Activated CD8-positive, alpha-beta memory T cell treated with anti-CD3 and anti-CD28 coated beads for 4 hours (primary cell): ENCODE measurements at regions not wholly inside any gene's neighbourhood (a gene's known extent, or its start where the extent isn't known, plus 50 kb on each side); places are given as distances from the start of the nearest gene placed in this dataset.
"Not testable (repeated sequence)": the region's sequence is repeated elsewhere in the genome, so short reads cannot be mapped to it uniquely, and the experiment has no call there.

ENCODE experiments used
- DNase-seq, 2 donors: peaks; one replicate each; pipeline ENCODE4 v3.0.0-alpha.2; 2020; ENCODE audit warnings: low read depth in 2 of 2

DNA sequence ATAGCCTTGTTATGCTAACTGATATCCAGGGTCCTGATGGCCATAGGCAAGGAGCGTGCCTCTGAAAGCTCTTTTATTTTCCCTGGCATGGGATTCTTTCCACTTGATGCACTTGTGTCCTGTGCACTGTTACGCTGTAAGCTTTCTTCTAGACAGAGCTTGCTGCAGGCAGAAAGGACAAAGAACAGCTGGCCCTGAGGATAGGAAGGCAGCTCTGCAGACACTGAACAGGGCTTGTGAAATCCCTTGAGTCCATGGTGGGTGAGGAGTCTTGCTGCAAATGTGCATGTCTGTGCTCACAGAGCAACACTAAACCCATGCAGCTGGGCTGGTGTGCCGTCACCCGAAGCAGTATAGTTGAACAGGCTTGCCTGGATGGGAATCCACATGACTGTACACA lies 126.6 kb downstream of the AKAP11 start:
- DNase-seq: no peak

DNA sequence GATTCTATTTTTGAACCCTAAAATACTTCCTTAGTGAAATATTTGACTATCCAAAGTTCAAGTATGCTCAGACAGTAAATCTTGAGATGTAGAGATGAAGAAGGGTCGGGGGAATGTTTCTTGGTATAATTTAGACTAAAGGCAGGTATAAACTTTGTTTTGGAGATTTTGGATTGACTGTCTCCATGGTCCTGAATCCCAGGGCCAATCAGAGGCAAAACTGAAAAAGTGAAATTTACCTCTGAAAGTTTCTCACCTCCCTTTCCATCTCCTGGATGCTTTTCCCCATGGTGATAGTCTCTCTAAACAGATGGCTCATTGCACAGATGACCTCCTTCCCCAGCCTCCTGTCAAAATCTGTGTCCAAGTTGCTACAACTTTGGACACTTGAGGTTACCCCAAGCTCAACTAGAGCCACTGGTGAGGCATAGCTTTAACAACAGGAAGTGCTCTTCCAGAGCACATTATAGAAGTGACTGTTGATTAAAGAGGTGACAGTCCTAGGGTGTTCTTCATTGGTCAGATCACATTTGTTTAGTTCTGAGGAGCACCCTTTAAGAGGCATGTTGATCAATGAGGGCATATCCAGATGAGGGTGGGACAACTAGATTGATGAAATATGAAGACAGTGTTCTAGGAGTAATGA lies 128.4 kb downstream of the AKAP11 start:
- no peak for DNase-seq

GRCh38 chr13:42401376-42401775 lies 129.4 kb downstream of the AKAP11 start:
- no peak for DNase-seq

GRCh38 chr13:42405665-42406390 lies 133.9 kb downstream of the AKAP11 start:
- DNase-seq: peak in 1 of 2 donors; percentile 55

GRCh38 chr13:42409075-42409474 lies 137.1 kb downstream of the AKAP11 start:
- DNase-seq: no peak

GRCh38 chr13:42409551-42409950 lies 137.6 kb downstream of the AKAP11 start:
- DNase-seq: no peak

- no peak for DNase-seq
These were observed 141.0 kb downstream of the AKAP11 start for GRCh38 chr13:42412812-42413483.

- DNase-seq: no peak
These were observed 141.5 kb downstream of the AKAP11 start for GRCh38 chr13:42413484-42413815.

GRCh38 chr13:42417626-42418025 lies 145.7 kb downstream of the AKAP11 start:
- DNase-seq: no peak

DNA sequence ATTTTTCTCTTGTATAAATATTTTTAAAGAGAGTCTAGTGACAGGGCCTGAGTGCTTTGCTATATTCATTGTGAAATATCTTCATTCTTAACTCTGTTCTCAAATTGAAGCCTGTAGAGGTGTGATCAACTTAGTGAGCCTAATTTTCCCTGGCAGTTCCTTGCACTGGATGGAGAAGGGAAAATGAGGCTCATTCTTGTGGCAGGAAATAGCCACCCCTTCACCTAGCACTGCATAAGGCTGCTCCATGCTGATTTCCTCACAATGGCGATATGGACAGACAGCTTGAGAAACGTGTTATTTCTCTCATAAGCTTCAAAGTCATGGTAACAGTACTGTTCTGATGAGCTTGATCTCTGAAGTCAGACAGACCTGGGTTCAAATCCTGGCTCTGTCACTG lies 146.2 kb downstream of the AKAP11 start:
- DNase-seq: no peak

DNA sequence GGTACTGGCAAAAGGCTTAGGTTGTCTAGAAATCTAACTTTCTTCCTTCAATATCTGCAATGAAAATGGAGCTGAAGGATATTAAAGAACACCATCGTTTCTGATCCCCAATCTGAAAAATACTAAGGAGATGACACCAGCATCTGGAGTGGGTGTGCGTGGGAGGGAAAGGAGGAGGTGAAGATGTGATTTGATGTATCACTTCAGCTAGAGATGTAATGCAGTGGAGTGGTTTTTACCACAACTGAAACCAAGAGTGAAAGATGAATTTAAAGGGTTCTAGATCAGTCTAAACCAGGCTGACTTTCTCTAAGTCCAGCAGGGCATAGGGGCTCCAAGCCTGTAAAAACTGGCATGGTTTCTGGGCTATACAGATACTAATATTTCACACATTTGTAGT lies 148.4 kb downstream of the AKAP11 start:
- peak in 1 of 2 donors; percentile 48 for DNase-seq

DNA sequence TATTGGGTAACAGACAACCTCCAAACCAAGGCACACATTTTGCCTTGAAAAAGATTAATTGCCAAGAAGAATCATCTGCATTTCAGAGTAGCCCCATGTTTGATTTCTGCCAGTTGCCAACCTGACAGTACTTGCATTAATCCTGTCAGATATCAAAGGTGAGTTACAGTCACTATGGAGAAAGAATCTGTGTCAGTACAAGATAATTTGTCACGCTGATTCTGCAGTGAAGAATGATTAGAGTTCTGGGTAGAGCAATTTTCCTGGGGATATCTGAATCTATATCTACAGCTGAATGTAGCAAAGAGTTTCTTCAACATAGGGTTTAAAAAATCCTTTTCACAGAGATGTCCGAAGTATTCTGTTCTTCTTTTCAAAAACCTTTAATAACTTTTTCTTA lies 150.7 kb downstream of the AKAP11 start:
- no peak for DNase-seq

- DNase-seq: no peak
These were observed 149.8 kb upstream of the TNFSF11 start for GRCh38 chr13:42424182-42424581.

- DNase-seq: no peak
These were observed 128.6 kb upstream of the TNFSF11 start for GRCh38 chr13:42445354-42445753.

DNA sequence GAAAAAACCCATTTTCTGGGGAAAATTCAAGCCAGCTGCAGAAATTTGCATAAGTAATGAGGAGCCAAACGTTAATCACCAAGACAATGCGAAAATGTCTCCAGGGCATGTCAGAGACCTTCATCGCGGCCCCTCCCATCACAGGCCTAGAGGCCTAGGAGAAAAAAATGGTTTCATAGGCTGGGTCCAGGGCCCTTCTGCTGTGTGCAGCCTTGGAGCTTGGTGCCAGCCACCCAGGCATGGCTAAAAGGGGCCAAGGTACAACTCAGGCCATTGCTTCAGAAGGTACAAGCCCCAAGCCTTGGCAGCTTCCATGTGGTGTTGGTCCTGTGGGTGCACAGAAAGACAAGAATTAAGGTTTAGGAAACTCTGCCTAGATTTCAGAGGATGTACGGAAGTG lies 127.4 kb upstream of the TNFSF11 start:
- not testable (repeated sequence) for DNase-seq

GRCh38 chr13:42453091-42453645 lies 120.8 kb upstream of the TNFSF11 start:
- no peak for DNase-seq

- DNase-seq: no peak
These were observed 119.2 kb upstream of the TNFSF11 start for GRCh38 chr13:42454749-42455148.

DNA sequence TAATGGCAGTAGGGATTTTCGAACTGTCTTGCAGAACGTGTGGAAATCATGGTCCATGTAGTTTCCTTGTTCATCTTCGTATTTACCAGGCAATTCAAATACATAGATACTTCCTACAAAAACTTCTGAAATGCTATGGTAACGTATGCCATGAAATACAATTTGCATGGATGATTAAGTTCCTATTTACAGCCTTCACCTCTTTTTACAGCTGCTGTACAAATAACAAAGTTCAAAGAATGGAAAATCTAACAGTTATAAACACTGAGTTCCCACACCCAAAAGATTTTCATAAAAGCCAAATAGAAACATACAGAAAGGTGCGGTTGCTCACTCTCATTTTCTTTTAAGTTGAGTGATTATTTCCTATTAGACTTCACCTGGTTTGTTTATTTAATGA lies 115.8 kb upstream of the TNFSF11 start:
- DNase-seq: no peak

- no peak for DNase-seq
These were observed 107.8 kb upstream of the TNFSF11 start for GRCh38 chr13:42466123-42466522.

GRCh38 chr13:42466609-42467008 lies 107.3 kb upstream of the TNFSF11 start:
- no peak for DNase-seq

GRCh38 chr13:42474954-42475353 lies 99.0 kb upstream of the TNFSF11 start:
- no peak for DNase-seq

DNA sequence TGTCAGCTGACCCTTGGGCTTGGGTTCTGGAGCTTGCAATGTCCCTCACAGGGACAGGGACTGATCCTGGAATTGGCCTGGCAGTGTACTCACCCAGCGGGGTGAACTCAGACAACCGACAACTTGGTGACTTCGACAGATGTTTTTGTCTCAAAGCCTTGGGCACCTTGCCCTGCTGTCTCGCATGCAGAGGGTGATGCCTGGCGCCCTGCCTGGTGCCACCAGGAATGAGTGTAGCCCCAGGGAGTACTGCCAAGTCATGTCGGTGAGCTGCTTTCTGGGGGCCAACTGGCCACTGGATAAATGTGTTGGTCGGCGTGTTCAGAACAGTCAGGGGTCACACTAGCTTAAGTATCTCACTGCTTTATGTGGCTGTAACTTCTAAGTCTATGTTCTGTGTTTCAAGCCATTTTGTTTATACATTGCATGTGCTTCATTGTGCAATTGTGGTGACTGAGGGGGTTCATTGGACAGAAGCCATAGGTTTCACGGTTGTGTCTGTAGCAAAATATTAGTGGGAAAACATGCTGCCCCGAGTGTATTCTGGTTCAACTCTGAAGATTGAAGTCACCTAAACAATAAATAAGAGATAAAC lies 96.3 kb upstream of the TNFSF11 start:
- DNase-seq: no peak
